ENCODE measurements at regions not wholly inside any gene's neighbourhood (a gene's known extent, or its start where the extent isn't known, plus 50 kb on each side); places are given as distances from the start of the nearest gene placed in this dataset.

DNA sequence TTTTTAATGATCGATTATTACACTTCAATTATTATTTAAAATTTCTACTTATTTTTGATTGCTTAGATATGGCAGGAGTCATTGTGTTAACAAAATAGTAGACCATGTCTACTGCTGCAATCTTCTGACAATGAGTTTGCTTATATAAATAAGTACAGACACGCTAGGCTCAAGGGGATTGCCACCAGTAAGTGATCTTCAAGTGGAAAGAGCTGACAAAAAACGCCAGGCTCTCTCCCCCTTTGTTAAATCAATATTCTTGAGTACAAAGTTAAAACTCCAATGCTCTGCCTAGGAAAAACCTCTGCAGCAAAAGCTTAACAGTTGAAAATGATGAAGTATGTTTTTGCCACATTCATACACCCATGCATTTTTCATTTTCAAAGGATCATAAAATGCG lies 738.1 kb downstream of the HDGFL1 start:
- no peaks in the 10 kb centered on the region for H3K79me2 ChIP-seq (ENCODE audit: insufficient read depth, low read length)
- no peaks in the 10 kb centered on the region for H3K23me2 ChIP-seq (ENCODE audit: insufficient read length, low read depth, low read length, poor library complexity, severe bottlenecking)
- no peaks in the 10 kb centered on the region for H3K79me1 ChIP-seq (ENCODE audit: insufficient read depth, low read depth, low read length, poor library complexity, severe bottlenecking)
- no peak overlapping the region for H3K4me2 ChIP-seq (ENCODE audit: insufficient read depth, insufficient read length, low read length)
- H3K9me3 ChIP-seq (ENCODE audit: control insufficient read depth, low read depth, low read length): no peaks in the 10 kb centered on the region
- no peak overlapping the region for H3K9ac ChIP-seq (ENCODE audit: extremely low read depth, insufficient read length, low read length)
- no CpG with 5 or more reads among the region's 4 CpGs for WGBS (ENCODE audit: extremely low coverage, insufficient read length, low lambda C conversion rate)
- H3K4me1 ChIP-seq (ENCODE audit: insufficient read depth, low read length): no peaks in the 10 kb centered on the region
- H4K20me1 ChIP-seq (ENCODE audit: control insufficient read depth, insufficient read depth, insufficient read length): no peaks in the 10 kb centered on the region
- no peak for DNase-seq
- H3K14ac ChIP-seq (ENCODE audit: insufficient read depth, low read length): no peak overlapping the region
- no peak overlapping the region for H3K4me3 Mint-ChIP-seq
- H2AFZ ChIP-seq (ENCODE audit: low read length): no peak overlapping the region
- no peak overlapping the region for H4K5ac ChIP-seq (ENCODE audit: insufficient read length, low read depth, low read length)
- H3K9me3 Mint-ChIP-seq: no peaks in the 10 kb centered on the region
- no peaks in the 10 kb centered on the region for H3K36me3 Mint-ChIP-seq (ENCODE audit: insufficient read depth in 1 of 3, low read depth in 3 of 3)
- H3K27me3 Mint-ChIP-seq (ENCODE audit: low read depth): no peaks in the 10 kb centered on the region; the same call in 1 of the 2 replicates
- no peaks in the 10 kb centered on the region for H3K4me1 Mint-ChIP-seq
- no peak overlapping the region for H4K8ac ChIP-seq (replicated peaks; ENCODE audit: insufficient read length, low read depth, low read length)
- no peak overlapping the region for H2BK12ac ChIP-seq (ENCODE audit: insufficient read length, low read depth, low read length)
- H3K18ac ChIP-seq (ENCODE audit: insufficient read length, low read depth, low read length): no peak overlapping the region
- no peak overlapping the region for H3K56ac ChIP-seq (ENCODE audit: insufficient read length, low read depth, low read length)
- H3K4ac ChIP-seq (ENCODE audit: low read depth, low read length): no peak overlapping the region
- no peak overlapping the region for H3K27ac ChIP-seq (ENCODE audit: insufficient read length, low read depth, low read length)
- no peak overlapping the region for H3K27ac Mint-ChIP-seq
- H4K91ac ChIP-seq (ENCODE audit: insufficient read length, low read depth, low read length): no peak overlapping the region
- H2BK15ac ChIP-seq (ENCODE audit: low read depth, low read length): no peak overlapping the region
- H2BK120ac ChIP-seq (ENCODE audit: low read depth, low read length, poor library complexity, severe bottlenecking): no peak overlapping the region
- no peak overlapping the region for H2BK5ac ChIP-seq (ENCODE audit: insufficient read length, low read length)
- H2AK5ac ChIP-seq (ENCODE audit: insufficient read length, low read length): no peak overlapping the region
- H3T11ph ChIP-seq (ENCODE audit: low read length): no peak overlapping the region
- H3K27me3 ChIP-seq (ENCODE audit: insufficient read depth, low read length): no peaks in the 10 kb centered on the region
- TF ChIP-seq, protein P1, sequence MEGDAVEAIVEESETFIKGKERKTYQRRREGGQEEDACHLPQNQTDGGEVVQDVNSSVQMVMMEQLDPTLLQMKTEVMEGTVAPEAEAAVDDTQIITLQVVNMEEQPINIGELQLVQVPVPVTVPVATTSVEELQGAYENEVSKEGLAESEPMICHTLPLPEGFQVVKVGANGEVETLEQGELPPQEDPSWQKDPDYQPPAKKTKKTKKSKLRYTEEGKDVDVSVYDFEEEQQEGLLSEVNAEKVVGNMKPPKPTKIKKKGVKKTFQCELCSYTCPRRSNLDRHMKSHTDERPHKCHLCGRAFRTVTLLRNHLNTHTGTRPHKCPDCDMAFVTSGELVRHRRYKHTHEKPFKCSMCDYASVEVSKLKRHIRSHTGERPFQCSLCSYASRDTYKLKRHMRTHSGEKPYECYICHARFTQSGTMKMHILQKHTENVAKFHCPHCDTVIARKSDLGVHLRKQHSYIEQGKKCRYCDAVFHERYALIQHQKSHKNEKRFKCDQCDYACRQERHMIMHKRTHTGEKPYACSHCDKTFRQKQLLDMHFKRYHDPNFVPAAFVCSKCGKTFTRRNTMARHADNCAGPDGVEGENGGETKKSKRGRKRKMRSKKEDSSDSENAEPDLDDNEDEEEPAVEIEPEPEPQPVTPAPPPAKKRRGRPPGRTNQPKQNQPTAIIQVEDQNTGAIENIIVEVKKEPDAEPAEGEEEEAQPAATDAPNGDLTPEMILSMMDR (conservative IDR thresholded peaks at IDR 0.05): no peak
- H3K23ac ChIP-seq (ENCODE audit: insufficient read length, low read depth, low read length): no peak overlapping the region
- H2BK20ac ChIP-seq (ENCODE audit: low read depth, low read length, poor library complexity, severe bottlenecking): no peak overlapping the region
